Bronchial epithelial cell (primary cell): ENCODE measurements at regions not wholly inside any gene's neighbourhood (a gene's known extent, or its start where the extent isn't known, plus 50 kb on each side); places are given as distances from the start of the nearest gene placed in this dataset.
"Not testable (repeated sequence)": the region's sequence is repeated elsewhere in the genome, so short reads cannot be mapped to it uniquely, and the experiment has no call there.

ENCODE experiments used
- DNase-seq: peaks from one replicate; pipeline ENCODE4 v3.0.0-alpha.2; 2010; ENCODE audit warnings: low read depth
- FAIRE-seq: peaks from 2 replicates; lab custom pipeline; 2011; peaks lifted over from hg19 to GRCh38; lab: Jason Lieb, UNC
- H3K27me3 ChIP-seq: 2 replicates; pipeline ENCODE4 v1.5.1; 2011; ENCODE audit warnings: low read length; ENCODE audit not compliant: control insufficient read depth, insufficient read depth
- H3K36me3 ChIP-seq: 2 replicates; pipeline ENCODE4 v1.5.1; 2011; ENCODE audit warnings: low read length; ENCODE audit not compliant: control insufficient read depth, insufficient read depth
- H3K4me3 ChIP-seq: 2 replicates; pipeline ENCODE4 v1.5.1; 2011; ENCODE audit warnings: mild to moderate bottlenecking, low read depth, low read length, control low read depth

DNA sequence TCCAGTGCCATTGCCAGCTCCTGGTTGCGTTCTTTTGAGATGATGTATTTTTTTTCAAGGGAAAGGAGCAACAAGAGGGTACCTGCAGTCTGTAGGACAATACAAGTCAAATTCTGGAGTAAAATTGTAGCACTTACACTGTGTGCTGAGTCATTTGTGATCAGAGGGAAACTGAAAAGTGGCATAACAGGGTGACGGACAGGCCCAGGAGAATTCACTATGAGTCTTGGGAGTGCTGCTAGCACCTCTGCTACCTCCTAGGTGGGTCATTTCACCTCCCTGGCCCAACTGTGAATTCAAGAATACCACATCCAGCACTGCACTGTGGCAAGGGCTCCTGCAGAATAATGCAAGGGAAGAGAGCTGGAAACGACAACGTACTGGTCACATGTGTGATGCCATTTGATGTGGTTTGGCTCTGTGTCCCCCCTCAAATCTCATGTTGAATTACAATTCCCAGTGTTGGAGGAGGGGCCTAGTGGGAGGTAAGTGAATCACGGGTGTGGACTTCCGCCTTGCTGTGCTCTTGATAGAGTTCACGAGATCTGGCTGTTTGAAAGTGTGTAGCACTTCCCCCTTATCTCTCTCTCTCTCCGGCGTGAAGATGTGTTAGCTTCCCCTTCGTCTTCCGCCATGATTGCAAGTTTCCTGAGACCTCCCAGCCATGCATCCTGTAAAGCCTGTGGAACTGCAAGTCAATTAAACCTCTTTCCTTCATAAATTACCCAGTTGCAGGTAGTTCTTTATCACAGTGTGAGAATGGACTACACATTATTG, 261.0 kb downstream of the BCL2L11 start:
- not testable (repeated sequence) for H3K27me3 ChIP-seq, H3K4me3 ChIP-seq, H3K36me3 ChIP-seq, DNase-seq, FAIRE-seq

DNA sequence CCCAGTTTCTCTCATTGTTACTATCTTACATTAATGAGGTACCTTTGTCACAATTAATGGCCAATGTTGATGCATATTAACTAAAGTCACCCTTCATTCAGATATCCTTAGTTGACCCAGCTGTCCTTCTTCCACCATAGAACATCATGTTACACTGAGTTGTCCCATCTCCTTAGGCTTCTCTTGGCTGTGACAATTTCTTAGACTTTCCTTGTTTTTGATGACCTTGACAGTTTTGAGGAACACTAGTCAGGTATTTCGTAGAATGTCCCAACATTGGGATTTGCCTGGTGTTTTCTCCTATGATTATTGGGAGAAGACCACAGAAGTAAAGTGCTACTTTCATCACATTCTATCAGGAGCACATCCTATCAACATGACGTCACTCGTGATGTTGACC, 261.8 kb downstream of the BCL2L11 start:
- DNase-seq, H3K4me3 ChIP-seq, FAIRE-seq, H3K36me3 ChIP-seq, H3K27me3 ChIP-seq: not testable (repeated sequence)

DNA sequence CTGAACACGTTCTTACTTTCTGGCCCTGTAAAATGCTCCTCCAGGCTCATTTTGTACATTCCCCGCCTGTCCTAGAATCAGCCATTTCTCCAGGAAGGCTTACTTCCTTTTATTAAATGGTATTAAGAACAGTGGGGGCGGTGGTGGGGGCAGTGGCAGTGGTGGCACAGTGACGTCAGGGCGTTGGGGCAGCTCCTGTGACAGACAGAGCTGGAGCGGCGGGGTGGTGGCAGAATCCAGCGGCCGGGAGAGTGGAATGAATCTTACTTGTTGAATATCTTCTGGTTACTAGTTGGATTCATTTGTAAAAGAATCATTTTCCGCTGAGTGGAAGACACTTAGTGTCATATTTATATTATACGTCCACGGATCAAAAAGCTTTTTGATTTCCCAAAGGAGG, 262.6 kb downstream of the BCL2L11 start:
- FAIRE-seq, H3K36me3 ChIP-seq, H3K4me3 ChIP-seq, H3K27me3 ChIP-seq, DNase-seq: not testable (repeated sequence)

DNA sequence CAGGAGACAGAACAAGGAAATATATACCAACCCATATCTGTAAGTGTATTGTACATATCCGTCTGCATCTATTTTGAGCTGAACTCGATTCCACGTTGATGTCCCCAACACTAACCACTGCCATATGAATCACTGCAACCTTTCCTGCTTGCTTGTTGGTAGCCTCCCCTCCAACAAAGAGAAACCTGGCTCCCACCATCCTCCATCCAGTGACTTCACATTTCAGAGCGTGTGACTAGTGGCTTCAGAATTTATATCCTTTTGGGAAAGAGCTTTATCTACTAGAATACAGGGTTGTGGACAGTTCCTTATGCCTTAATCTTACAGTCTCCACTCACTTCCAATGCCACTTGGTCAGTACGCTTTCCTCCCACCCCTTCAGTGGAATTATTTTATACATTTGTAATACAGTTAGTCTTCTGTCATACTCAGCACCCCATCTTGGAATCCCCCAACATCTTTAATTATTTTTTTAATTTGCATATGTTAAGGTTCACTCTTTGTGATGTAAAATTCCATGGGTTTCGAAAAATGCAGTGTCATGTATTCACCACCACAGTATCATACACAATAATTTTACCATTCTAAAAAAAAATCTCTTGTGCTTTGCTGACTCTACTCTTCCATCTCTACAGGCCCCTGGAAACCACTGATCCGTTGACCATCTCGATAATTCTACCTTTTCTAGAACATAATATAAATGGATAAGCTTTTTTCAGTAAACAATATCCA, 264.7 kb downstream of the BCL2L11 start:
- H3K36me3 ChIP-seq, DNase-seq, FAIRE-seq, H3K27me3 ChIP-seq, H3K4me3 ChIP-seq: not testable (repeated sequence)

DNA sequence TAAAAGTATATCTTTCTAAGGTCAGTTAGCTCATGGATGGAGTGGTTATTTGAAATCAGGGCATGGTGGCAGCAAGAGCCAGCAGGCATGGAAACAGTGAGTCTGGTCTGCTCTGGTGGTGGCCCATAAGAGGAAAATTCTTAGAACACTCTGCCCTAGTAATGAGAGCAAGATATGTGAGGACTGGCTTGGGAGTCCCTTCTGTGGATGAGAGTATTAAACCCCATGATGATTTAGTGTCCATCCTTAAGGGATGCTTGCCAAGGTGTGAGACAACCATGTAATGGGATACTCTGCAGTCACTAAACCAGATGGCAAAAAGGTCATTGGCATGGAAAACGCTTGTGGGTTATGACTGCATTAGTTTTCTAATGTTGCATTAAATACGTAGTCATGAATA, 269.9 kb downstream of the BCL2L11 start:
- not testable (repeated sequence) for H3K4me3 ChIP-seq, FAIRE-seq

DNA sequence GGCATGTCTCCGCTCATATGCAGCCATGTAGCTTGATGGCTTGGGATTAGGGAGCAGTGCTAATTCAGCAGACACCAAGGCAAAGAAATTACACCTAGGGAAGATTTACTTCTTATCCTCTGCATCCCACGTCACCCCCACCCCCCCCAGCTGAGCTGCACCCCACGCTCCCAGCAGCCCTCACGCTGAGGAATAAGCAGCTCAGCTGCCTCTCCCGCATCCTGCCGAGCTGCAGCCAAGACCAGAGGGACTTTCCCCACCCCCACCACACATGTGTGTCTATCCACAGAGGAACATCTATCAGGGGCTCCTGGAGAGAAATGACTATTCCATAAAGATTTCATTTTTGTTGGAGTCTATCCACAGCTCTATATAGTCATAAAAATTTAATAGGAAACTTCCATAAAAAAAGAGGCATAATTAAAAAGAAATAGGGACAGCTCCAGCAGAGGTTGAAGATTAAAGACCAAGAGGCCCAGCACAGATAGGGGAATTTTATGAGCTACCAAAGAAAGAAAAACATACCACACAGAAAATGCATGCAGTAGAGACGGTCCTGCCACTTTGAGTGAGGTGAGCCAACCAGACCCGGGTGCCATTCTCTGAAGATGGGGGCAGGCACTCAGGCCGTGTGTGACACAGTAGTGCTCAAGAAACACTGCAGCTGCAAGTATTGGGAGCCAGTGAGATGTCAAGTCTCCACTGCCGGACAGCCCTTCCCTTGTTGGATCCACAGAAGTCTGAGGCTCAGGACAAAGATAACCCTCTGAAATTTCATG, 274.8 kb downstream of the BCL2L11 start:
- H3K36me3 ChIP-seq, FAIRE-seq, H3K27me3 ChIP-seq, H3K4me3 ChIP-seq, DNase-seq: not testable (repeated sequence)

More for the DNA sequence above, 269.9 kb downstream of the BCL2L11 start:
- not testable (repeated sequence) for H3K36me3 ChIP-seq, H3K27me3 ChIP-seq, DNase-seq

DNA sequence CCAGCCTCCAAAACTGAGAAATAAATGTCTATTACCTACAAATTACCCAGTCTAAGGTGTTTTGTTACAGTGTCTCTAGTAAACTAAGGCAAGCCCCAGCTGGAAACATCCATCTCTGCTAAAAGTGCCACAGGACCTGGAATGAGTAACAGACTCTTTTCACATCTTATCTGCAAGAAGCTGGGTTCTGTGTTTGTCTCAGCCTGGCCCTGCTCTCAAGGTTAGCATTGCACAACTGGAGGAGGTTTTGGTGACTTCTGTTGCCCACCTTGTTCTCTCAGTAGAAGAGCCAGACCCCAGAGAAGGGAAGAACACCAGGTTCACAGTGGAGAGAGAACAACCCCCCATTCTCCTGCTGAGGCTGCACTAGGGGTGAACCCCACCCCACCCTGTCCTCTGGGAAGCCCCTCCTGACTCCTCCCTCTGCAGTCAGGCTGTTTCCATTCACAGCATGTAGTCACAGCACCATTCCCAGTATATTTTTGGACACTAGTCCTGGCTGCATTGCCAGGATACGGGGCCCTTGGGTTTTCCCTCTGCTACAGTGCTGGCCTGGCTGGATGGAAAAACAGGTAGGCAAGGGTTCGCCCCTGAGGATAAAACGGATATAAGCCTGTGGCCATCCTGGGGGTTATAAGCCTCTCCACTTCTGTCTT, 280.0 kb downstream of the BCL2L11 start:
- not testable (repeated sequence) for H3K36me3 ChIP-seq, H3K4me3 ChIP-seq, H3K27me3 ChIP-seq, DNase-seq, FAIRE-seq

DNA sequence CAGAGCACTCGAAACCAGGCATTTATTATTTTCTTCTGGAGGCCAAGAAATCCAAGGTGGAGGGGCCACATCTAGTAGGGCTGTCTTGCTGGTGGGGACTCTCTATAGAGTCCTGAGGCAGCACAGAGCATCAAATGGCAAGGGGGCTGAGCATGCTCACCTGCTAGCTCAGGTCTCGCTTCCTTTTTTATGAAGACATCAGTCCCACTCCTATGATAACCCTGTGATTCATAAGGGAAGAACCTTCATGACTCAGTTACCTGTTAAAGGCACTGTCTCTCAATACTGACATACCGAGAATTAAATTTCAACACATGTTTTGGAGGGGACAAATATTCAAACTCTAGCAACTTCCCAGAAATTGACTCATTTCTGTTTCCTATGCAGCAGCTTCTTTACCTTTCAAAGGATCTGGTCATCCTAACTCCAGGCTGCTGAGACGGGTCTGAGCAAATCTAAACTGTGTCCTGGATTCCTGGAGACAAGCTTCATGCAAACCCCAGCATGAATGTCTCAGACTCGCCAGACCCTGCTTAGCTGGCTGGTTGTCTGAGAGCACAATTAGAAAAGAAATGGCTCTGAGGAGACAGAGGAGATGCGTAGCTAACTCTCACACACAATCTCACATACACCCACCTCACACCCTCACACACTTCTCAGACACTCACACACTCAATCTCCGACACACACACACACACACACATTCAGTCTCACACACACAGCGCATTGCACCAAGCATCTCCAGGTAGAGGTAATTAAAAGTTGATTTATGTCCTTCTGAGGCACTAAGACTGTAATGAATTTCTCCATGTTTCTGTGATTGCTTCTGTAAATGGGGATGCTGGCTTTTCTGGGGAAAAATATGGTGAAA, 280.8 kb downstream of the BCL2L11 start:
- peak; percentile 47 for FAIRE-seq
- H3K27me3 ChIP-seq, result not testable (repeated sequence)

DNA sequence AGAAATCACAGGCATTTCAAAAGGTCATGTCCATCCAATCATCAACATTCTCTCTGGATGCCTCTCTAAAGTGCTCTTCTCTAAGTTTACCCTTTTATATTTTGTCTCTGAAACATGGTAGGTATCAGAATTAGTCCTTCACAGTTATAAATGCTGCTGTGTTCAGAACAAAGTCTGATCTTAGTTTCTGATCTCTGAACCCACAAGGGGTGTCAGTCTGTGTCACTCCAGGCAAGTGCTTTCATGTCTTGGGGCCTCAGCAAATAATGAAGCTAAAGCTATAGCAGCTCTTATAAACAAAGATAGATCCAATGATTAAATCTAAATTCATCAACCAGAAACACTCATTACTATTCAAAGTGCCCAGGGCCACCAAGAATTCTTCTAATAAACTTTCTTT, 281.7 kb downstream of the BCL2L11 start:
- H3K36me3 ChIP-seq, result not testable (repeated sequence)

More for the DNA sequence above, 280.8 kb downstream of the BCL2L11 start:
- H3K36me3 ChIP-seq, DNase-seq, H3K4me3 ChIP-seq: not testable (repeated sequence)

DNA sequence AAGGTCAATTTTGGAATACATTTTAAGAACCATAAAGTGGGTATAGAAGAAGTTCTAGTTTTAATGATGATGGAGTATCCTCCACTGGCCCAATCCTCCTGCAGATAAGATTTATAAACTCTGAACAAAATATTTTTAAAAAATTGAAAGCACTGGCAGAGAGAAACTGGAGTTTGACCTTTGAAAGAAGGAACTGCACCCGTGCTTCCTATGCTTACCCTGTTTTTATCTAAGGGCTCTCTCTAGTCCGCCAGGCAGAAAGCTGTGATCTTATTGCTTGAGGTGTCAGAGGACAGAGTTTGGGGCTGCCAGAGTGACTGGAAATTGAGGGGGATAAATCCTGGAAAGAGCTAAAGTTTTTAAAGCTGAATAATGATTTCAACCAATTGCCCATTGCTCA, 282.6 kb downstream of the BCL2L11 start:
- H3K4me3 ChIP-seq, H3K36me3 ChIP-seq, FAIRE-seq, H3K27me3 ChIP-seq, DNase-seq: not testable (repeated sequence)

More for the DNA sequence above, 281.7 kb downstream of the BCL2L11 start:
- not testable (repeated sequence) for H3K4me3 ChIP-seq, DNase-seq, H3K27me3 ChIP-seq, FAIRE-seq

DNA sequence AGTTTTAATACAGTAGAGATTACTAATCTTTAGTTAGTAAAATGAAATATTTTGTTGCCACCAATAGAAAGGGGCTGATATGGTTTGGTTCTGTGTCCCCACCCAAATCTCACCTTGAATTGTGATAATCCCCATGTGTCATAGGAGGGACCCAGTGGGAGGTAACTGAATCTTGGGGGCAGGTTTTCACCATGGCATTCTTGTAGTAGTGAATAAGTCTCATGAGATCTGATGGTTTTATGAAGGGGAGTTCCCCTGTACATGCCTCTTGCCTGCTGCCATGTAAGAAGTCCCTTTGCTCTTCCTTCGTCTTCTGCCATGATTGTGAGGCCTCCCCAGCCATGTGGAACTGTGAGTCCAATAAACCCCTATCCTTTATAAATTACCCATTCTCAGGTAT, 285.9 kb downstream of the BCL2L11 start:
- not testable (repeated sequence) for FAIRE-seq, H3K4me3 ChIP-seq

DNA sequence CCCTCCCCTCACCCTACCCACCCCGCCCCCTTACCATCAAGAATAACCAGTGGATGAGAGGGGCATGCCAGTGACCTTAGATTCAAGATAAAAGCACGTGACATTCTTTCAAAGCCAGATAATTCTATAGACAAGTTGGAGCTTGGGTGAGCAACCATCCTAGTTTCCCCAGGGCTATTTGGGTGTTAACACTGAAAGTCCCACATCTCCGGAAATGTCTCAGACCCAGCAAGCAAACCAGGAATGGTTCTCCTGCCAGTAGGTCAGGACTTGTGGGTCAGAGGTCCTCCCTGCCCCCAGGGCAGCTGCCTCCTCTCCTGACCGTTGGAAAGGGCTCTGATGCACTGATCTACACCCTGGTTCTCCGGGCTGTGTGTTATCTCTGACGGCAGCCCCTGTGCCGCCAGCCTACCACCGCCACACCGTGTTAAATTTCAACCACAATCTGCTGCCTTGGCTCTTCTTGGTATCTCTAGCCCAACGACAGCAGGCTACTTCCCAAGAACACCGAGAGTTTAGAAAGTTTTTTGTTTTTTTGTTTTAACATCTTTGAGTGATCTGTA, 287.0 kb downstream of the BCL2L11 start:
- H3K36me3 ChIP-seq, DNase-seq, FAIRE-seq, H3K27me3 ChIP-seq, H3K4me3 ChIP-seq: not testable (repeated sequence)

More for the DNA sequence above, 285.9 kb downstream of the BCL2L11 start:
- H3K36me3 ChIP-seq, DNase-seq, H3K27me3 ChIP-seq: not testable (repeated sequence)
